ENCODE measurements at regions not wholly inside any gene's neighbourhood (a gene's known extent, or its start where the extent isn't known, plus 50 kb on each side); places are given as distances from the start of the nearest gene placed in this dataset.

GRCh38 chr10:133017203-133017601, 70.5 kb upstream of the ADGRA1 start:
- no peak for DNase-seq (ENCODE audit: low spot score)
- TF ChIP-seq CTCF (IDR thresholded peaks at IDR 0.05; ENCODE audit: borderline replicate concordance, control extremely low read depth, extremely low read depth, insufficient read depth, missing control alignments), result no peak
- in situ Hi-C loops (cut with MboI; ENCODE audit: low sequenced_read_pairs, unreplicated experiment), result no loop called here

GRCh38 chr10:133016493-133017202, 71.1 kb upstream of the ADGRA1 start:
- in situ Hi-C loops (cut with MboI; ENCODE audit: low sequenced_read_pairs, unreplicated experiment), result no loop called here
- DNase-seq (ENCODE audit: low spot score), result no peak

DNA sequence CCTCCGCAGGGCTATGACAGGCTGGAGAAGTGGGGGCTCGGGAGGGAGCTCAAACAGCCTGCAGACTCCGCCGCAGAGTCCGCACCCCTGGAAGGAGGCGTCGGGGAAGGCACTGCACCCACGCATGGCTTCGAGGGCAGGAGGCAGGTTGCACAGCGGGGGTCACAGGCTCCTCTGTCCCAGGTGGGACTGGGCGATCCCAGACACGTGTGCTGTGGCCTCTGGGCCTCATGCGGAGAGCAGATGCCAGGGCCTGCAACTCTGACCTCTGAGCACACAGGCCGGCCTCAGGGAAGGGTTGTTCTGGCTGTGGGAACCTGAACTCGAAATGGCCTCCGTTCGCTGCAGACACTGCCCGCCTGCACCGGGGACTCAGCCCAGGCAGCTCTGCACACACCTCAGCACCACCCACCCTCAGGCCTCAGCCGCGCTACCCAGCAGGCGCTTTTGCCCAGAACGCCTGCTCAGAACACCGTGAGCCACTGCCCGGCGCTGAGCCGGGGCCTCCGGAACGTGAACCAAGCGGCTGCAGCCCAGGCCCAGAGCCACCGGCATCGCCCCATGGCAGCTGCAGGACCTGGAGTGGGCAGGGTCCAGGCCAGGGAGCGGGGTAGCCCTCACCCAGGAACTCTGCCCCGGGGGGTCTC, 71.8 kb upstream of the ADGRA1 start:
- DNase-seq (ENCODE audit: low spot score), result no peak
- in situ Hi-C loops (cut with MboI; ENCODE audit: low sequenced_read_pairs, unreplicated experiment), result no loop called here
- TF ChIP-seq CTCF (IDR thresholded peaks at IDR 0.05; ENCODE audit: borderline replicate concordance, control extremely low read depth, extremely low read depth, insufficient read depth, missing control alignments), result no peak

More at GRCh38 chr10:133016493-133017202, 71.1 kb upstream of the ADGRA1 start:
- no peak for TF ChIP-seq CTCF (IDR thresholded peaks at IDR 0.05; ENCODE audit: borderline replicate concordance, control extremely low read depth, extremely low read depth, insufficient read depth, missing control alignments)

- in situ Hi-C loops (cut with MboI; ENCODE audit: low sequenced_read_pairs, unreplicated experiment), result no loop called here
- TF ChIP-seq CTCF (IDR thresholded peaks at IDR 0.05; ENCODE audit: borderline replicate concordance, control extremely low read depth, extremely low read depth, insufficient read depth, missing control alignments), result no peak
- no peak for DNase-seq (ENCODE audit: low spot score)
Measured at GRCh38 chr10:133015321-133015720, 72.4 kb upstream of the ADGRA1 start.

DNA sequence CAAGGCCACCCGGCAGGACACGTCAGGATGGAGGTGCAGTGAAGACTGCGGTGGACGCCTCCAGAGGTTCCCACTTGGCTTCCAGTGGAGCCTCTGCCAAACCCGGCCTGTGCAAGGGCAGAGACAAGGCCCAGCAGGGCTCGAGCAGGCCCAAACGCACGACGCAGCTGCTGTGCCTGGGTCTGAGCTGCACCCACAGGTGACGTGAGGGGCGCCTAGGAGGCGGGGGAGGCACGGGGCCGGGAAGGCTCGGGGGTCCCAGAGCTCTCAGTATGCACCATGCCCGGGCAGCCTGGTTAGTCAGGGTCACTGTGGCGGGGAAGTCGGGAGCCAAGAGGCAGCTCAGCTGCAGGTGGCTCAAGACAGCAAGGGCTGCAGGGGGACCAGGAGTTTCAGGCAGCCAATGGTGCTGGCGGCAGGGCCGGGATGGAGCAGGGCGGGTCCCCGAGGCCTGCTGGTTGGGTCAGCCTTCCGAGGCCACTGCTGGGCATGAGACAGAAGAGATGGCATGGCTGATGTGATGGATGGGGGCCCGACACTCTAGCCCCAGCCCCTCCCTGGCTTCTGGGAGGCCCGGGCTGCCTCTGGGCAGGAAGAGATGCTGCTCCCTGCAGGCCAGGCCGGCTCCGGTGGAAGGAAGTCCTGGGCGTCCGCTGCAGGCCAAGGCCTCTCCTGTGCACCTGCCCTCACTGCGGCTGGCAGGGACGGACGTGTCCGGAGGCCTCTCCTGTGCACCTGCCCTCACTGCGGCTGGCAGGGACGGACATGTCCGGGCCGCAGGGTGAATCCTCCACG, 72.2 kb upstream of the CFAP46 start:
- TF ChIP-seq CTCF (IDR thresholded peaks at IDR 0.05; ENCODE audit: borderline replicate concordance, control extremely low read depth, extremely low read depth, insufficient read depth, missing control alignments), result no peak
- no peak for DNase-seq (ENCODE audit: low spot score)
- in situ Hi-C loops (cut with MboI; ENCODE audit: low sequenced_read_pairs, unreplicated experiment), result no loop called here

GRCh38 chr10:133013463-133013862, 71.1 kb upstream of the CFAP46 start:
- TF ChIP-seq CTCF (IDR thresholded peaks at IDR 0.05; ENCODE audit: borderline replicate concordance, control extremely low read depth, extremely low read depth, insufficient read depth, missing control alignments), result no peak
- no peak for DNase-seq (ENCODE audit: low spot score)
- in situ Hi-C loops (cut with MboI; ENCODE audit: low sequenced_read_pairs, unreplicated experiment), result no loop called here
